C1 segment of cervical spinal cord (tissue), 14 donors: ENCODE measurements at regions not wholly inside any gene's neighbourhood (a gene's known extent, or its start where the extent isn't known, plus 50 kb on each side); places are given as distances from the start of the nearest gene placed in this dataset.

Experiments
- DNase-seq, 14 donors: peaks; one replicate each; lab custom pipeline; 2025; lab: John Stamatoyannopoulos, UW

DNA sequence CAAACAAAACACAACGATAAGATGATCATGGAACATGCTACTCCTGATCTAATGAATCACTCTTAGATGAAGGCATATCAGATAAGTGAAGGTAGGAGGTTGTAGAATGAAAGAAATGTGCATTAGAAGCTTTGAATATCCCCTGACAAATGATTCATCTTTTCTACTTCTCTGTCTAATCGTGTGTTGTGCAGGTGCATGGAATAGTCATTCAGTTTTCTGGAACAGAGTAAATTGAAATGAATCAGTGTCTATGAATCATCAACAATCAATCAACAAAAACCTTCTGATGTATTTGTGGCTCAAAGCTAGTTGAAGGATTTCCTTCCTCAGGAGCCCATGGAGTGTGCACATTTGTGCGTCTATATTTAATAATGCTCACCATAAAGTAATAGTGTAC, 1290.4 kb upstream of the PCDH20 start:
- DNase-seq: no peak

DNA sequence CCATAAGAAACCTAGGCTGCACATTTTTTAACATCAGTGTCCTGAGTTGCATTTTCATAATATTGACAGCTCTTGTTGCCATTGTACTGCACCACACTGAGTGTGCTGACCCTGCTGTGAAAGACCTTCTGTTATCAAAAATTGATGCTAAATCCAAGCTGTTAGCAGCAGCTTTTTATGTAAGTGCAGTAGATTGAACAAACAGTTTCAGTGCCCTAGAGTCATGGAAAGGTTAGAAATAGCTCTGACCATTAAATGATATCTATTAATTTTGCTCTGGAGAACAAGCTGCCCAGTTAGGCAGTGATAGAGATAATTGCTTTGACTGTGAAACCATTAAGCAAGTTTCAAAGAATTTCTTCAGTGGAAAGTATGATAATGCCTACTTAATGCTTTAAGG, 1289.2 kb upstream of the PCDH20 start:
- no peak for DNase-seq

DNA sequence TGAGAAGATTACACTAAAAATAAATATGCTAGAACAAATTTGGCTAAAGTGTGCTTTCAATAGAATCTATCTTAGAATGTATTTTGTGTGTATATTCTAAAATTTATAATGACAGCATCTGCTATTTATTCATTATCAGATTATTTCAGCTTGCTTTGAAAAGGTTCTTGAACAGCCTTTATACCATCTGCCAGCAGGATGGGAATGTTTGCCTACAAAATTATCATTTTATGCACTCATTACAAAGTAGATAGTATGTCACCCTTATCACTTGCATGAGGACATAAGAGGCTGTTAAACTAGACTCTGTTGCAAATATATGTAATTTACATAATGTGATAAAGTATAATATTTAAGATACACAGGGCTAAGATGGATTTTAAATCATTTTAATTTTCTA, 1286.9 kb upstream of the PCDH20 start:
- DNase-seq: no peak

DNA sequence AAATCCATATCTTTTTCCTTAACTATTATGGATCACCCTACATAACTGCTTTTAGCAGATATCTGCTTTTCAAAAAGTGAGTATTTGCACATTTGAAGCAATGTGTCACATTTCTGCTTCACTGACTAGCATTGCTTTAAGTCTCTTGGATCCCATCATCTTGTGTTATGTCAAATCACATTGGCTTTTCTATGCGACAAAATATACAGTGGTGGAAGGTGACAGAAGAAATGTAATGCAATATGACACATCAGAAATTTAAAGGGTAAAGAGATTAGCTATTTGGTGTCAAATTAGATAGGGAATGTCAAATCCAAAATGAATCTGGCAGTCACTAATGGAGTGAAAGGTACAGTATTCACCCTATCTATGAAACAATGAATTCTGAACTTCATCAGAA, 1282.1 kb upstream of the PCDH20 start:
- no peak for DNase-seq

DNA sequence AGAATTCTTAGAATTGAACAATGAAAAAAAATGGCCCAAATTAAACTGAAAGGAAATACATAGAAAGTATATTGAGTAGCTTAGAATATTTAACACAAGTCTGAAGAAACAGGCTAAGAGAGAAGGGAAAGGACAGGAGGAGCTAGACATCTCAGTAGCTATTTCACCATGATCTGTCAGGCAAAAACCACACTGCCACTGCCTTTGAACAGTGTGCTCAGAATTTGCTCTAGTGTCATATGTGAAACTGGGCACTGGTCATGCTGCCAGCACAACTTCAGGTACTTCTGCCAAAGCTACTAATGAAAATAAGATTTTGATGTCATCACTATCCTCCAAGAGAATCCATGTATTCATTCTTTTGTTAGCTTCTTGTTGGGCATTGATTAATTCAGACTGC, 1280.8 kb upstream of the PCDH20 start:
- no peak for DNase-seq

DNA sequence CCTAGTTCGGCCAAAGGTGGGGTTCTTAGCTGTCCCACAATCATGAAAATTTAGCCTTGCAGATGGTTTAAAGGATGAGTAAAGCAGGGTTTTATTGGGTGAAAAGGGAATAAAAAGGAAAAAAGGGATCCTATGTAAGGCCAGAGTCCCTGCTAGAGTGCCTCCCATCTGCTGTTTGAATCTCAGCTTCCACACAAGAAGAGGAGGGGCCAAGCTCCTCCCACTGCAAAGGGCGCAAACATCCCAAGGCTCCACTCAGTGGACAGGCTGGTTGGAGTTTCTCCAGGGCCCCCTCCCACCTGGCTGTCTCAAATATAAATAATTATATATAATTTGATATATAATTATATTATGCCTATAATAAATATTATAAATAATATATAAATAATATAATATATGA, 1272.1 kb upstream of the PCDH20 start:
- no peak for DNase-seq

DNA sequence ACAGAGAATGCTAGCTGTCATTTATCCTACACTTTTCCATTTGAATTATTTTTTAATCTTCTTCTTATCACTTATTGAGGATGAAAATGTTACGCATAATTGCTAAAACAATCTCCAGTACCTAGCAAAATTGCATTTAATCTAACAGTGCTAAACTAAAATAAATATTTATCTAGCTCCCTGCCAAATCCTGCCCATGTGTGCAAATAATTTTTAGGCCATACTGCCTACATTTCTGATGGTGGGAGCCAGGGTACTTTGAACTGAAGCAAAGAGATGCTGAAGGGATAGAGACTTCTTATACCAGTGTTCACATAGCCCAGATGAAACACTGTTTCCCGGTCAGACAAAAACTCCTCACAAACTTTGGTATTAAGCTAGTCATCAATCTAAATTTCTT, 1268.7 kb upstream of the PCDH20 start:
- DNase-seq: no peak

DNA sequence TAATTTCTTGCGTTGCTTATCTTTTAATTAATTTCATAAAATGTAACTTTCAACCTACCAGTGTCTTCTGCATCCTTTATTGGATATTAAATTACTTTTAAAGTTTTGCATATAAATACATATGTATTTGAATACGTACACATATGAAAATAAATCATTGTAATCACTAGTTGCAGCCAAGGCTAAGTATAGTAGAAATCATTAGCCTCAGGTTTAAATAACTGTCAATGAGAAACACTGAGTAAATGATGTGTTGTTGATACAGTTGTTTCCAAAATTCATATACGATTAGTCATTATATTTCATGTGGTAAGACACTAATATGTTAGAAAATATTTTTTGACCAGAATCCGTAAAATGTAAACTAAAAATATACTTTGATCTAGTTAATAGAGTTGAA, 1267.1 kb upstream of the PCDH20 start:
- DNase-seq: no peak

DNA sequence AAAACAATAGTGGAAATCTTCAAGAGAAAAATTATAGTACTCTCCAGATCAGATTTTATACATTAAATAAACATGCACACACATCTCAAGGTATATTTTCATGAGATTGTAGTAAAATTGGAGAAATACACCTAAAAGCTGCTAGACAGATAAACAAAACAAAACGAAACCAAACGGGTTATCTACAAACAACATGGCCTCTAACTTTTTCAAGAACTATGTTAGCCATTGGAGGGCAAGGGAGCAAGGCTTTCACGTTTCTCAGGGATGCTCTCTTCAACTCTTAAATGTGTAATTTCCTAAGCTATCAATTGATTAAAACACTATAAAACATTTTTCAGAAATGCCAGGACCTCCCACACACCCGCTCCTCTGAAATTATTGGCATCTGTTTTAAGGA, 1262.4 kb upstream of the PCDH20 start:
- DNase-seq: no peak

DNA sequence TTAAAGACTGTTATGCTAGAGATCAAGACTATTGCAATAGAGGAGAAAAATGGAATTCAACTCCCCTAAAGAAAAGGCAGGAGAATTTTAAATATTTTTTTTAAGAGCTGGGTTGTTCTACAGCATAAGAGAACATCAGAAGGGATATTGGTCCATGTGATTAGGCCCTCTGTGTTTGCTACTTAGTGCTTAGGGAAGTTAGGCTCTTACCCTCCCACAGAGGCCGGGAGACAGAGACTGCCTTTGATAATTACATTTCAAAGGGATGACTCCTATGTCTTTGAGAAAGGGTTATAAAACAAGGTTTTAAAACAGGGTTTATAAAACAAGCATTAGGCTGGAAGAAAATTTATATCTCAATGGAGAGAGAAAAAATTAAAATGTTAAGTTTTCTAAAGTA, 1248.1 kb upstream of the PCDH20 start:
- DNase-seq: no peak

DNA sequence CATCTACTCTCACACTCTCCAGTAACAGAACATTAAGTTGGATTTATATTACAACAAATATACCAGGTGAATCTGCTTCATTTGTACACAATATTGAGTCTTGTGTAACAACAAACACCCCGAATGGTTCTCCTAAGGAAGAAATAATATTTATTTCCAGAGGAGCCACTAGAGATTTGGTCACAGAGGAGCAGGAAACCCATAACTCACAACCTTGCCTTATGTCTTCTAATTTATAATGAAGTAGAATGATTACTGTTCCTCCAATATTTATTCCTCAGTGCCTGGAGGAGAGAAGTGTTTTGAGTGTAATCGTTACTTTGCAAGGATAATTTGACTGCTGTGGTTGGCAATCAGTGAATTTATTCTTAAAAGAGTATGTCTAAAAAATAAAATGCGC, 1243.7 kb upstream of the PCDH20 start:
- DNase-seq: no peak

DNA sequence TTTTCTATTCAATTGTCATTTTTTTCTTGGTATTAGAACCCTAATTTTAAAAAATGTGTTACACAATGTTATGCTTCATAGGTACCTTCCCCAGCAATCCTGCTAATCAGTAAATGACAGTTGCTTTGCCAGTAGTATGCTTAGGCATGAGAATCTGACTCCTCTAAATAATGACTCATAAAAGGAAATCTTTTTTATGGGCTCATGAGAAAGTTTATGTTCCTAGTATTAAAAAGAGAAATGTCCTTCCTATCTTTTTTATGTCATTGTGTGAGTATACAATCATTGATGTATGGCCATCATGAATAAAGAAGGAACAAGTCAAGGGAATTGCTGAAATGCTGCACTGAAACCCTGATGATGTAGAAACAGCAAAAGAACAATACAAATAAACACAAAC, 1237.7 kb upstream of the PCDH20 start:
- DNase-seq: no peak

DNA sequence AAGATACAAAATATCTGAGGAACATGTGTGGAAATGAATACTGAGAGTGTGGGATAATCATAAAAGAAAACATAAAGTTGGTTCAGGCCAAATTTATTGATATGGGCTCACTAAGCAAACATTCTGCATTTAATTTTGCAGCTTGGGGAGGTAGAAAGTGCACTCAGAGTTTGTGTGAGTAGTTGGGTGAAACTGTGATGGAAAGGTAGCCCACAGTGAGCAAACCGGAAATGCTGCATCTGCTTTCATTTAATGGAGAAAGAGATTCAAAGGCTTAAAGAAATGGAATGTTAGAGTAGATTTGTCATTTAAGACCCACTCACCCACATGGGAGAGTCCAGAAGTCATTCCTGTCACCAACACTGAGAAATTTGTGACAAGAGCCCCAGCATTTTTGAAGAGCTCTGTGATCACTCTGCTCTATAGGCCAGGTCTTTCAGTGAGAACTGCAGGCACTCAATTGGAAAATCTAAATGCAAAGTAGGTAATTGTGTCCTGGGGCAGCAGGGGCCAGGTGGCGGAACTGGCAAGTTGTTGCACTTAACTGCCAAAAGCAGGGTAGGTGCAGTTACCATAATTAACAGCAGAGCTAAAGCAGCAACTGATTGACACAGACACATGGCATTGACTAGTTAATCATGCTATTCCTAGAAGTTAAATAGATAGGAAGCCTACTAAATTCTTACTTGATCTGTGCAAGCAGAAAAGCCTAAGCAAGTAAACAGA, 1228.3 kb upstream of the PCDH20 start:
- no peak for DNase-seq

DNA sequence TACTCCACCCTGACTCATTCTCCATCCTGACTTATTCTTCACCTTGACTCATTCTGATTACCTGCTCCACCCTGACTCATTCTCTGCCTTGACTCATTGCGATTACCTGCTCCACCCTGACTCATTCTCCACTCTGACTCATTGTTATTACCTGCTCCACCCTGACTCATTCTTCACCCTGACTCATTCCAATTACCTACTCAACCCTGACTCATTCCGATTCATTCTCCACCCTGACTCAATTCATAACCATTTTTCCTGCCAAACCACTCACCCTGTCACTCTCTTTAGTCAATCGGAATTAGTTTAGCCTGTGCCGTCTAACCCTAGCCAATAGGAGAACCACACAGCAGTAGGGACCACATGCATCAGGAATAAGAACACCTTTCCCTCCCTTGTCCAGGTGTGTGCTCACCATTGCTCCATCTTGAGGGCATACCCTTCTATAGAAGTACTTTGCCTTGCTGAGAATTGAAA, 1227.4 kb upstream of the PCDH20 start:
- DNase-seq: no peak

DNA sequence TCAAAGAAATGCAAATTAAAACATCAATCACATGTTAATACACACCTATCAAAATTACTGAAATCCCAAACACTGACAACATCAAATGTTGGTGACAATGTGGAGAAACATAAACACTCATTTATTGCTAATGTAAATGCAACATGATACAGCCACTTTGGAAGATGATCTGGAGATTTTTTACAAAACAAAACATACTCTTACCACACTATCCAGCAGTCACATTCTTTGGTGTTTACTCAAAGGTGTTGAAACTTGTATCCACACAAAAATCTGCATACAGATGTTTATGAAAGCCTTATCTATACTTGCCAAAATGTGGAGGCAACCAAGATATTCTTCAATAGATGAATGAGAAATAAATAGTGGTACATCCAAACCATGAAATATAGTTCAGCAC, 1219.5 kb upstream of the PCDH20 start:
- no peak for DNase-seq

DNA sequence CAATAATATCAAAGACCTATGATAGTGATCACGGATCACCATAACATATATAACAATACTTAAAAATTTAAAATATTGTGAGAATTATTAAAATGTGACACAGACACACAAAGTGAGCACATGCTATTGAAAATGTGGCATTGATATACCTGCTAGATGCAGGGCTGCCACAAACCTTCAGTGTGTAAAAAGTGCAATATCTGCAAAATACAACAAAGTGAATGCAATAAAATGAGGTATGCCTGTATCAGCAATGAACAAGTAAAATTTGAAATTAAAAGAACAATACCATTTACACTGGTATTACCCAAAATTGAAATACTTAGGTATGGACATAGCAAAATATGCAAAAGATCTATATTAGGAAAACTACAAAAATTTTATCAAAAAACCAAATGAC, 1217.8 kb upstream of the PCDH20 start:
- no peak for DNase-seq

DNA sequence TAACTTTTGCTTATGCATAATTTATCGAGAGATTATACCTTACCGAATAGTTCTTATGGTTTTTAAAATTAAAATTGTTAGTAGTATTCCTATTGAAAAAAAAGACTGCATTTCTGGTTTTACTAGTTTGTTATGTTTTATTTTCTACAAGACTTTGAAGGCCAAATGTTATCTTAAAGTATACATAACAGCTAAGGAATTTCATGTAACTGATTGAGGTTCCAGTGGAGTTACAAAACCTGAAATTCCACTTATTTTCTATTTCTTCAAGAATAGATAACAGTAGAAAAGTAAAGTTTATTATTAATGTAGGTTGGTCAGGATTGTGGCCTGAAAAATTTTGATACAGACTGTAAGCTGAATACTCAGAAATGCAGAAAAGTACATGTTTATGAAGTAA, 1216.0 kb upstream of the PCDH20 start:
- no peak for DNase-seq

DNA sequence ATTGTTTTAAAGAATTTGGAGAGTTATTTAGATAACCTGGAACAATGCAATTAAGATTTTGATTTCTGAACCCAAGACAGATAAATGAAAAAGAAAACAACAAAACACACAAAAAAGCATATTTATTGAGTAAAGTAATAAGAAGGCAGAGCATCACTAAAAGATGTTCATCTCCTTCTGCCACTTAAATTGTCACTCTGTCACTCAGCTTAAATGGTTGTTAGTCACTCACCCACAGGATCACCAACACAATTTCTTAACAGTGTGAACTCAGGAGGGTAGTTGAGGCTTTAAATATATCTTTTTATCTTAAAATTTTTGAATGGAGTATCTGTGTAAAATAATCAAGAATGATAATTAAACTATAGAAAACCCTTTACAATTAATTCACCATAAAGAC, 1215.5 kb upstream of the PCDH20 start:
- no peak for DNase-seq

DNA sequence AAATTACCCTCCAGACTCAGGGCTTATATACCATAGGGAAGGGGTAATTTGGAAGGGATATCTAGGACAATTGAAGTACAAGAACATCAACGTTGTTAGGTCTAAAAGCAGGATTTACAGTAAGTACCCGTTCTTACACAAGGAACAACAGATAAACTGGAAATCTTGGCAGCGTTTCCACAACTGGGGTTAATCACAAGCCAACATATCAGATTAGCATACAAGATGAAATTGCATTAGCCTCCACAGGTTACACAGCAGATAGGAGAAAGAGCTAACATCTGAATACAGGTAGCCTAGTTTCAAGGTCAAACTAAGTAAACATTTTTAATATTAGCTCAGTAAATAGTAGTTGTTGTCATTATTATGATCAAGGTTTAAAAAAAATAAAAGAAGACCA, 1214.0 kb upstream of the PCDH20 start:
- DNase-seq: no peak

DNA sequence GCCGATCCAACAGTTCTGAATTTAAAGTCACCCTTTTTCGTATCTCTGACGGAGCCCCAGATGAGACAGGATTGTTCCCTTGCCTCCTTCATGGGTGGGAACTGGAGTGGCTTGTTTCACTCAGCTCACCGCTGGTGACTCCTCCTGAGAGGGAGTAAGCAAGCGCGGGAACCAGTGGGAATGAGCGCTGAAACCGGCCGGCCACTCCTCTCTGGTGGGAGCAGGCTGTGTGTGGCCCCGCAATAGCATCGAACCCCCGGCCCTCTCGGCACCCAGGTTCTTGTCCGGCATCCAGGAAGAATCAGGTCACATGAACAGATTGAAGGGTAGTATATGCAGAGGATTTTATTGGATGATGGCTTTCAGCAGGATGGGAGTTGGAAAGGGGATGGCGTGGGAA, 1211.6 kb upstream of the PCDH20 start:
- DNase-seq: no peak

DNA sequence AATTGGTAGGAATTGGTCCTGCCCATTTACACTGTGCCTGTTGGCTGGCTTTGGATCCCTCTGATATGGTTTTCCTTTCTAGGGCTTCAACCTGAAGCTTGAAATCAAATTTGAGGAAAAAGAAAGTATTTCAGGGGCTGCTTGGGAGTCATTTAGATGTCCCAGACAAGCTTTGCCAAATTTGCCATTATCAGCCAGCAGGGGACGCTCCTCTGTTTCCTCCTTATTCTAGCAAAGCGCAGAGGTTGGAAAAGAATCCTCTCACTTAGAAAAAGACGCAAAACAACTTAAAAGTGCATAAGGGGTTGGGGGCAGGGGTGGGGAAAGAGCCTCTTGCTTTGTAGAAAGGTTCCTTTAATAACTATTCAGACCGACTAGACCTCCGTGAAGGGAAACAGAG, 1211.1 kb upstream of the PCDH20 start:
- no peak for DNase-seq

DNA sequence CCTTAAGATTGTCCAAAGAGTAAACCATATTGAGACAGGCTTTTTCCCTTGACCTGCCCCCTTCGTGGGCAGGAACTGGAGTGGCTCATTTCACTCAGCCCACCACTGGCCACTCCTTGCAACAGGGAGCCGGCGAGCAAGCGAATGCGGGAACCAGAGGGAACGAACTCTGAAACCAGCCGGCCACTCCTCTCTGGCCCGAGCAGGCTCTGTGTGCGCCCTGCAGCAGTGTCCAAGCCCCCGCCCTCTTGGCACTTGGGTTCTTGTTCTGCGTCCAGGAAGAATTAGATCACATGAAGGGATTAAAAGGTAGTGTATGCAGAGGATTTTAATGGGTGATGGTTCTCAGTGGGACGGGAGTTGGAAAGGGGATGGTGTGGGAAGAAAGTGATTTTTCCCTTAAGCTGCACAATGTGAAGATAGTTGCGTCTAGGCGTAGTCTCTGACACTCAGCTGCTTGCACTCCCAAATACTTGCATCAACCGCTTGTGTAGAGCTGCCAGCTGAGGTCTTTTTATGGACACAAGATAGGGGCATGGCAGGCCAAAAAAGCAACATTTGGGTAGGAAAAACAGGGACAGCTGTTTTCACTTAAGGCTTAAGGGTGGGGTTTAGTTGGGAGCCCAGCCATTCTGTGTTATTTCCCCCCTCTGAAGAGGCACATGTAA, 1209.7 kb upstream of the PCDH20 start:
- DNase-seq: no peak

DNA sequence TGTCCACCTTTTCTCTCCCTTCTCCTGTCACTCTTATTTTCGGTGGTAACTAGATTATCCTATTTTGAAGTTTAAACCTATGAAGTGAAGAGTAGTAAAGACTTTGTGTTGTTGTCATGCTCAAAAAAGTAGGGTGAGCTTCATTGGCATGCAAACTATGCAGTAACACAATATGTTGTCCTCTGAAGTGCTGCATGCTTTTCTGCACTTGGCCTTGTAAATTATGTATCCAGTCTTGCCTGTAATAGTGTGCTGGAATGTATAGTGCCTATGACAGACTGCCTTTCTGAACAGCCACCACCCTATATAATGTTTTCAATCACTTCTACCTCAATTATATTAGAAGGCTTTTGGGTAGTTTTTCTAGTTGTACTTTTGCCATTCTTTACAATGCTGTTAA, 1198.2 kb upstream of the PCDH20 start:
- no peak for DNase-seq

DNA sequence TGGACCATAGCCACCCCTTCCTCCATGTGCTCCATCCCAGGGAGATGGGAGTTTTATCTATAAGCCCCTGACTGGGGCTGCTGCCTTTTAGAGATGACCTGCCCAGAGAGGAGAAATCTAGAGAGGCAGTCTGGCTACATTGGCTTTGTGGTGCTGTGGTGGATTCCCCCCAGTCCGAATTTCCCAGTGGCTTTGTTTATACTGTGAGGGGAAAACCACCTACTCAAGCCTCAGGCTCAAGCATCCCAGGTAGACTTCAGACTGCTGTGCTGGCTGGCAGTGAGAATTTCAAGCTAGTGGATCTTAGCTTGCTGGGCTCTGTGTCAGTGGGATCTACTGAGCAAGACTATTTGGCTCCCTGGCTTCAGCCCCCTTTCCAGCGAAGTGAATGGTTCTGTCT, 1195.7 kb upstream of the PCDH20 start:
- DNase-seq: no peak
